ENCODE measurements at regions not wholly inside any gene's neighbourhood (a gene's known extent, or its start where the extent isn't known, plus 50 kb on each side); places are given as distances from the start of the nearest gene placed in this dataset.

GRCh38 chr1:81034291-81034690 is 766.4 kb upstream of the ADGRL2 start:
- TF ChIP-seq CTCF (IDR thresholded peaks at IDR 0.05; ENCODE audit: low read length): no peak
- no peak for TF ChIP-seq EZH2 (IDR thresholded peaks at IDR 0.05; ENCODE audit: borderline replicate concordance, low read length)
